Loucy (cell line): ENCODE measurements at regions not wholly inside any gene's neighbourhood (a gene's known extent, or its start where the extent isn't known, plus 50 kb on each side); places are given as distances from the start of the nearest gene placed in this dataset.

Experiments used
- H2AFZ ChIP-seq: fragments of 200-600 bp; sonication (generic); 2 replicates; pipeline ENCODE4 v1.6.0; 2016; ENCODE audit warnings: antibody characterized with exemption, mild to moderate bottlenecking, low read length, moderate library complexity
- H3F3A ChIP-seq: fragments of 200-600 bp; 2 replicates; pipeline ENCODE4 v1.6.0; 2016; ENCODE audit warnings: antibody characterized with exemption, low read depth, mild to moderate bottlenecking
- H3K27me3 ChIP-seq: fragments of 200-600 bp; sonication (generic); 2 replicates; pipeline ENCODE4 v1.6.1; 2014; ENCODE audit warnings: low read length, mild to moderate bottlenecking; ENCODE audit not compliant: insufficient read depth, poor library complexity, severe bottlenecking
- H3K36me3 ChIP-seq: fragments of 200-600 bp; sonication (generic); 2 replicates; pipeline ENCODE4 v1.6.1; 2016; ENCODE audit warnings: low read length; ENCODE audit not compliant: insufficient read depth
- H3K4me1 ChIP-seq: fragments of 200-600 bp; sonication (generic); 2 replicates; pipeline ENCODE4 v1.5.1; 2014; ENCODE audit warnings: low read length, mild to moderate bottlenecking; ENCODE audit not compliant: insufficient read depth, poor library complexity, severe bottlenecking
- H3K4me2 ChIP-seq: fragments of 200-600 bp; sonication (generic); 2 replicates; pipeline ENCODE4 v1.6.0; 2014; ENCODE audit warnings: antibody characterized with exemption, low read length, low read depth, mild to moderate bottlenecking; ENCODE audit not compliant: poor library complexity, severe bottlenecking
- H3K4me3 ChIP-seq: fragments of 200-600 bp; sonication (generic); 2 replicates; pipeline ENCODE4 v1.5.1; 2014; ENCODE audit warnings: low read length, mild to moderate bottlenecking, mixed read lengths; ENCODE audit not compliant: poor library complexity, severe bottlenecking
- H3K79me2 ChIP-seq: fragments of 200-600 bp; sonication (generic); 2 replicates; pipeline ENCODE4 v1.6.1; 2014; ENCODE audit warnings: low read length; ENCODE audit not compliant: insufficient read depth
- H3K9ac ChIP-seq: fragments of 200-600 bp; sonication (generic); 2 replicates; pipeline ENCODE4 v1.6.0; 2014; ENCODE audit warnings: mild to moderate bottlenecking, low read depth, low read length, moderate library complexity; ENCODE audit not compliant: poor library complexity, severe bottlenecking
- H3K9me2 ChIP-seq: fragments of 200-600 bp; sonication (generic); replicated peaks from 2 replicates; pipeline ENCODE4 v1.6.1; 2016; ENCODE audit warnings: low read depth, low read length, mixed read lengths
- H3K9me3 ChIP-seq: fragments of 200-600 bp; sonication (generic); 2 replicates; pipeline ENCODE4 v1.6.1; 2014; ENCODE audit warnings: mild to moderate bottlenecking, antibody characterized with exemption, low read length, low read depth; ENCODE audit not compliant: insufficient read depth
- H4K20me1 ChIP-seq: fragments of 200-600 bp; sonication (generic); 2 replicates; pipeline ENCODE4 v1.6.0; 2014; ENCODE audit warnings: antibody characterized with exemption, low read length, mild to moderate bottlenecking; ENCODE audit not compliant: insufficient read depth, poor library complexity, severe bottlenecking
- CTCF ChIP-seq: fragments of 200-600 bp; sonication (generic); conservative IDR thresholded peaks from 2 replicates; pipeline ENCODE4 v1.5.1; 2014; ENCODE audit warnings: mild to moderate bottlenecking, antibody characterized with exemption, low read length
- EZH2phosphoT487 ChIP-seq: fragments of 200-600 bp; IDR thresholded peaks from 2 replicates; pipeline ENCODE4 v1.6.1; 2018; ENCODE audit warnings: antibody characterized with exemption, mild to moderate bottlenecking, moderate library complexity, borderline replicate concordance

GRCh38 chr2:128784626-128785306 is 466.1 kb upstream of the HS6ST1 start:
- no peaks in the 10 kb centered on the region for H3K9me2 ChIP-seq
- no peak overlapping the region for H3K4me3 ChIP-seq
- TF ChIP-seq CTCF (no peak), EZH2phosphoT487 (no peak)
- no peaks in the 10 kb centered on the region for H3K79me2 ChIP-seq
- H3K4me1 ChIP-seq, result peaks cover 11% of the 10 kb centered on the region
- H2AFZ ChIP-seq, result no peak overlapping the region
- H3K4me2 ChIP-seq, result no peak overlapping the region
- H3K9ac ChIP-seq, result no peak overlapping the region
- H4K20me1 ChIP-seq, result no peaks in the 10 kb centered on the region
- no peaks in the 10 kb centered on the region for H3F3A ChIP-seq
- no peaks in the 10 kb centered on the region for H3K27me3 ChIP-seq
- no peaks in the 10 kb centered on the region for H3K36me3 ChIP-seq
- H3K9me3 ChIP-seq, result no peaks in the 10 kb centered on the region

GRCh38 chr2:128786316-128786715 is 467.6 kb upstream of the HS6ST1 start:
- Histone ChIP-seq H3K9me2 (no peaks in the 10 kb centered on the region), H3K9ac (no peak overlapping the region), H3K27me3 (no peaks in the 10 kb centered on the region), H4K20me1 (no peaks in the 10 kb centered on the region), H3K9me3 (no peaks in the 10 kb centered on the region), H2AFZ (no peak overlapping the region), H3K4me3 (no peak overlapping the region), H3F3A (no peaks in the 10 kb centered on the region), H3K4me2 (no peak overlapping the region), H3K79me2 (no peaks in the 10 kb centered on the region), H3K4me1 (peaks cover 8% of the 10 kb centered on the region), H3K36me3 (no peaks in the 10 kb centered on the region)
- TF ChIP-seq EZH2phosphoT487 (no peak), CTCF (no peak)

- Histone ChIP-seq H3F3A (no peaks in the 10 kb centered on the region), H3K4me1 (peaks cover 8% of the 10 kb centered on the region), H3K27me3 (no peaks in the 10 kb centered on the region), H3K4me3 (no peak overlapping the region), H3K36me3 (no peaks in the 10 kb centered on the region), H4K20me1 (no peaks in the 10 kb centered on the region), H3K9ac (no peak overlapping the region), H3K9me2 (no peaks in the 10 kb centered on the region), H3K79me2 (no peaks in the 10 kb centered on the region), H2AFZ (no peak overlapping the region), H3K4me2 (no peak overlapping the region), H3K9me3 (no peaks in the 10 kb centered on the region)
- TF ChIP-seq EZH2phosphoT487 (no peak), CTCF (no peak)
Measured at GRCh38 chr2:128786741-128787478, 468.2 kb upstream of the HS6ST1 start.
